ENCODE measurements at regions not wholly inside any gene's neighbourhood (a gene's known extent, or its start where the extent isn't known, plus 50 kb on each side); places are given as distances from the start of the nearest gene placed in this dataset.

- intact Hi-C loops (cut with DNase I): no loop called here
Observed at GRCh38 chr13:103815619-103816018, 749.4 kb upstream of the SLC10A2 start.

GRCh38 chr13:103812971-103813370 lies 746.8 kb upstream of the SLC10A2 start:
- intact Hi-C loops (cut with DNase I): no loop called here
- no peak for DNase-seq

More at GRCh38 chr13:103815619-103816018, 749.4 kb upstream of the SLC10A2 start:
- DNase-seq: no peak

- intact Hi-C loops (cut with DNase I): no loop called here
Observed at GRCh38 chr13:103812558-103812957, 746.3 kb upstream of the SLC10A2 start.

DNA sequence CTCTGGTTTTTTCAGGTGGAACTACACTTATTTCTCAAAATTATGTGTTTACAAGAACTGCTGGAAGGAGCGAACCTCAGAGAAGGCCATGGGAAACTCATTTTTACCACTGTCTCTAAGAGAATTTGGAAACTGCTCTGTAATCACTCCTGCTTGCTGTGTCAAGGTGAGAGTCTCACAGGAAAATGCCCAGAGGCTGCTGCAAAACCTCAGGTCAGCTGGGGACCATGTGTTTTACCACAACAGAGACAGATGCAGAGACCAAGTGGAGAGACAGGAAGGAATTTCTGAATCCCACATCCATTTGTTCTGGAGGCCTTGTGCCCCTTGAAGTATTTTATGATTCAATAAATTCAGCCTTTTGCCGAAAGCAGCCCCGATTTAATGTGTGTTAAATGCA lies 743.8 kb upstream of the SLC10A2 start:
- intact Hi-C loops (cut with DNase I): no loop called here
- no peak for DNase-seq

More at GRCh38 chr13:103812558-103812957, 746.3 kb upstream of the SLC10A2 start:
- no peak for DNase-seq

- intact Hi-C loops (cut with DNase I): no loop called here
- DNase-seq: no peak
Observed at GRCh38 chr13:103805771-103806170, 739.6 kb upstream of the SLC10A2 start.

DNA sequence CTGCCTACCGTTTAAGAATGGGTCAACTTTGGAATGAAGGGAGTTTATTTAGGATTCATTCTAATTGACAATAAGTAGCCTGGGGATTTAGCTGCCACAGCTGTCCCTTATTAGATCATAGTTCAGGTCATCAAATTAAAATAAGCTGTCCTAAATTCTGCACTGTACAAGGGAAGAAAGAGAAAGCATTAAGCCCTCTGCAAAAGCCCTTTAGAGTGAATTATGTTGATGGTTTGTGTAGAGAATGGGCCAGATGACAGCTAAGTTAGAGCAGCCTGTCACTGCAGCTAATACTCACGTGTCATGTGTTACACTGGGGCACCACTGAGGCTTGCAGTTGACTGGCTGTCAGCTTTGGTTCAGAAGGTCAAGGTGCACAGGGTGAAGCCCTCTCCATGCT lies 737.1 kb upstream of the SLC10A2 start:
- intact Hi-C loops (cut with DNase I): no loop called here
- no peak for DNase-seq

- intact Hi-C loops (cut with DNase I): no loop called here
- no peak for DNase-seq
Observed at GRCh38 chr13:103799028-103799427, 732.8 kb upstream of the SLC10A2 start.

DNA sequence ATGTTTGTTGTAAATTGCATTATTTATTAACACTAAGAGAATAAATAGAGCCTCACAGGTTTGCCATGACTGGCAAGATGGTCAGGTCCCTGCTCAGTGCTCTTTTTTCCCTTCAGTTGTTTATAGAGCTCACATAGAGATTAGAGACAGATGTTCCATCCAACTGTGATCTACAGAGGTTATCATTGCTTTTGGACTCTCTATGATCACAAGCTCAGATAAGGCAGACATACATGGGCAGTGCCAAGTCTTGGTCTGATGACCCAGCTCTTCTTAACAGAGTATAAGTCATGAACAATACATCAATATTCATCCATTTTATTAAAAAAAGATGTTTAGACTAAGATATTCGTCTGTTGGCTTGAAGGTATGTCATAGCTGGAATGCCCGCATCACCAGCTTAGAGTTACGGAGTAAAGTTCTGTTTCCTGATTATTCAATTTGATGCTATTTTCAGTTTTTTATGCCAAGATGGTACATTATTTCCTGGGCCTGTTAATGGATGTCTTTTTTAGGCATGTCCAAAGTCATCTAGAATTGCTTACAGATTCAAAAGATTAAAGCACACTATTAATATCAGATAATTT lies 729.8 kb upstream of the SLC10A2 start:
- intact Hi-C loops (cut with DNase I): no loop called here
- no peak for DNase-seq

DNA sequence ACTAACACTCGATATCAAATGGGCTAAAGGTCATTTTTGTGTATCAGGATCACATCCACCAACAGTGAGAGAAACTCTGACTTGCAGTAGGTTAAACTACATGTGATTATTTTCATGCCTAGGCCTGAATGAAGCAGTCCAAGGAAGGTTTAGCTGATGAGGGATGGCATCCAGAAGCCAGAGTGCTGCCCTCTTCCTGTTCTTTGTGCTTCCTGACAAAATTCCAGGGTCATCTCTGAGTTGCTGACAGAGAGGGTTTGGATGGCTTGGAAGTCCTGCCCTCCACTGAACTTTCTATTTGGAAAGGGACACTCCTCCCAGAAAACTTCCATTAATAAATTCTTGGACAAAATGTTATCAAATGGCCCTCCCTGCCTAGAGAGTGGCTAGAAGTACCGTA lies 728.3 kb upstream of the SLC10A2 start:
- DNase-seq: no peak
- intact Hi-C loops (cut with DNase I): no loop called here

- intact Hi-C loops (cut with DNase I): no loop called here
- no peak for DNase-seq
Observed at GRCh38 chr13:103788061-103788652, 721.9 kb upstream of the SLC10A2 start.

DNA sequence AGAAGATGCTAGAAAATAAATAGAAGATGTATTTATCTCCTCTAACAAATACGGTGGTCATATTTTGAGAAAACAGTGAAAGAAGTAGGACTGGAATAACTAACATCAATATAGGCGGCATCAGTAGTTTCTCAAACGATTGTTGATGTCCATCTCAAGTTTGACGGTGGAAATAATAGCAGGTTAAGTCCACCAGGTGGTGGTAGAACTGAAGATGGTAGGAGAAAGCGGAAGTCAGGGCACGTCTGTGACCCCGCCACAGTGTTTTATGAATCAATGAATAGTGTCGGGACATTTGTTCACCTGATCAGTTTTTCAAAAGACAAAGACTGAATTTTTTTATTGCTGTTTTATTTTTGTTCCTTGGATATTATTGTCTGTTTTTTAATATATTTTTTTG lies 706.4 kb upstream of the SLC10A2 start:
- peak in 1 of 10 donors; percentile 7 for DNase-seq
- intact Hi-C loops (cut with DNase I): no loop called here

GRCh38 chr13:103762523-103762922 lies 696.3 kb upstream of the SLC10A2 start:
- intact Hi-C loops (cut with DNase I): no loop called here
- no peak for DNase-seq

- no peak for DNase-seq
- intact Hi-C loops (cut with DNase I): no loop called here
Observed at GRCh38 chr13:103759361-103759760, 693.1 kb upstream of the SLC10A2 start.

GRCh38 chr13:103758222-103758621 lies 692.0 kb upstream of the SLC10A2 start:
- intact Hi-C loops (cut with DNase I): no loop called here
- no peak for DNase-seq

- intact Hi-C loops (cut with DNase I): no loop called here
- DNase-seq: no peak
Observed at GRCh38 chr13:103757361-103757760, 691.1 kb upstream of the SLC10A2 start.

- intact Hi-C loops (cut with DNase I): no loop called here
- DNase-seq: no peak
Observed at GRCh38 chr13:103754783-103755182, 688.6 kb upstream of the SLC10A2 start.

DNA sequence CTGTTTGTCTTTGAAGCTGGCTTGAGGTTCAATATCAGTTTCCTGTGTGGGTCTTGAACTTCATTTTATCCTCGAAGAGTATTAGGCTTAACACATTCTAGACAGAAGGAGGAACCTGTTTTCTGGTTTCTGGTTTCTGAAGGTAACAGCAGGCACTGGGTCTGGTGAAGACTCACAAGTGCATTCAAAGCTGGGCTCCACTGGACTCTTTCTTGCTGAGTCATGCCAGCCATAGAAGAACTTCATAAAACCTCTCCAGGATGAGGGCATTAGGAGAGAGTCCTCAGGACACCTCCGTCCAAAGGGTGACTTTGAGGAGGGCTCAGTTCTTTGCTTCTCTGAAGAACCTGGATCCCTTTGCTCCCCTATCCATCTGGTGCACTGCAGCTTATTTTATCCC lies 668.6 kb upstream of the SLC10A2 start:
- no peak for DNase-seq
- intact Hi-C loops (cut with DNase I): no loop called here

GRCh38 chr13:103731959-103732358 lies 665.7 kb upstream of the SLC10A2 start:
- no peak for DNase-seq
- intact Hi-C loops (cut with DNase I): no loop called here

DNA sequence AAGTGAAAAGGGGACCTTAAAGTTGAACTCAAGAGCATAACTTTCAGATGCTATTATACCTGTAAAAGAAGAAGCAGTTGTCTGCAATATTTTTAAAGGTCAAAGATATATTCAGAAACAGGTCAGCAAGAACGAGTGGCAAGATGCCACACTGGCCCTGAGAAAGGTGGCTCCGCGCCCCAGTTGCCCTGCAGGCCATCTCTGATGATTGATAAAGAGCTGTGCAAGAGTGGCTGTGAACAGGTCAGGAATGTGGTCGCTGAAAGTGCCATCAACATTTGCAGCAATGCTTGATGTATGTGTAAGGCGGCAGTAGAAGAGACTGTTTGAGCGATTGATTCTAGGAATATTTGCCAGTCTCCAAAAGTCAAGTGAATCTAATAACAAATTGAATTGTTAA lies 664.2 kb upstream of the SLC10A2 start:
- intact Hi-C loops (cut with DNase I): no loop called here
- DNase-seq: no peak

- intact Hi-C loops (cut with DNase I): no loop called here
Observed at GRCh38 chr13:103726808-103727207, 660.6 kb upstream of the SLC10A2 start.

DNA sequence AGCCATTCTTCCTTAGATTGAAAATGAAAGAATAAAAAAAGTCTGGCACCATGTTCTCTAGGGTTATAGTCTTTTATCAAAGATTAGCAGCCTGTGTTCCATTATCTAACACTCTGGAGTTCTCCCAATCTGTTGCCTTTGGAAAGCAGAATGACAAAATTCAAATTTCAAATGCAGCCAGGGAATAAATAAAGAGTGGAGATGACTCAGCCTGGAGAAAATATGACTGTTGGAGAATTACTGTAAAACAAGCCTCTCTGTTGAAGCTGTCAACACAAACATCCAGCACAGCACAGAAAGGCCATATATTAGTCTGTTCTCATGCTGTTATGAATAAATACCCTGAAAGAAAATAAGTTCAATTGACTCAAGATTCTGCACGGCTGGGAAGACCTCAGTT lies 650.5 kb upstream of the SLC10A2 start:
- DNase-seq: no peak
- intact Hi-C loops (cut with DNase I): no loop called here

More at GRCh38 chr13:103726808-103727207, 660.6 kb upstream of the SLC10A2 start:
- no peak for DNase-seq

GRCh38 chr13:103715335-103715734 lies 649.1 kb upstream of the SLC10A2 start:
- intact Hi-C loops (cut with DNase I): no loop called here

DNA sequence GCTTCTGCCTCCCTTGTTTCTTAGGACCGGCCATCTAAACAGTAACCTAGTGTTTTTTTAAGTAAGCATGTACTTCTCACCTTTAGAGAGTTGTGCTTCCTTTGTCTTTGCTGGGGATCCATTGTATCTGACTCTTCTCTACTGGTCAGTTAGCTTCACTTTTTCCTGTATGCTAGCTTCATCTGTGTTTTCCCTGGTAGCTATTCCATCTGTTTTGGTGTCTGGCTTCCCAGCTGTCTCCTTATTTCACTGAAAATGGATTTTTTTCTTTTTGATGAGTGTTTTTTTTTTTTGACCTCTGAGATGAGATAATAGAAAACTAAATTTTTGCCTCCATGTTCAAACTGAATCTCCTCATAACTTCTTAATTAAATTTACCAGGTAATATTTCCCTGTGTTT lies 637.0 kb upstream of the SLC10A2 start:
- no peak for DNase-seq
- intact Hi-C loops (cut with DNase I): no loop called here

More at GRCh38 chr13:103715335-103715734, 649.1 kb upstream of the SLC10A2 start:
- no peak for DNase-seq

All from posterior cingulate gyrus (tissue), 11 donors.